GM21526 (cell line): ENCODE measurements at regions not wholly inside any gene's neighbourhood (a gene's known extent, or its start where the extent isn't known, plus 50 kb on each side); places are given as distances from the start of the nearest gene placed in this dataset.
A peak's percentile ranks its signal among the peaks of the same experiment; 100 is the strongest.

Source experiments
- ATAC-seq: cut with Tn5 transposase; IDR thresholded peaks from one replicate; pipeline ENCODE4 v1.9.1; 2021; ENCODE audit warnings: moderate library complexity; ENCODE audit not compliant: unreplicated experiment, low FRiP score

DNA sequence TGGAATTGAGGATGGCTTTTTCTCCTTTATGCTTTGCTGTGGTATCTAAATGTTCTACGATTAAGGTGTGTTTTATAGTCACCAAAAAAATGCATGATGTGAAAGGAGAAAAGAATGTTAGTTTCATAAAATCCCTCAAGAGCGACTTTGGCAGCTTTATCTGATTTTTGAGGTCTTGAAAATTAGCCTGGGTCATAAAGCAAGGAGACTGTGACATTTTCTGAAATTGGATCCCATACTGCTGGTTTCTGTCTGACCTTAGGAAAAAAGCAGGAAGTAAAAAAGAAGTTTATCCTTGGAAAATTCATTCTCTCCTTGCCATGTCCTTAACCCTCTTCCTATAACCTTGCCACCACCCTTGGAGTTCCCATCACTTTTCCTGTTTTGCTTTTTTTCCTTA is 525.3 kb downstream of the CD83 start:
- no peak for ATAC-seq

GRCh38 chr6:14644381-14644780 is 526.8 kb downstream of the CD83 start:
- no peak for ATAC-seq

- no peak for ATAC-seq
Observed at GRCh38 chr6:14645221-14645620, 527.6 kb downstream of the CD83 start.

DNA sequence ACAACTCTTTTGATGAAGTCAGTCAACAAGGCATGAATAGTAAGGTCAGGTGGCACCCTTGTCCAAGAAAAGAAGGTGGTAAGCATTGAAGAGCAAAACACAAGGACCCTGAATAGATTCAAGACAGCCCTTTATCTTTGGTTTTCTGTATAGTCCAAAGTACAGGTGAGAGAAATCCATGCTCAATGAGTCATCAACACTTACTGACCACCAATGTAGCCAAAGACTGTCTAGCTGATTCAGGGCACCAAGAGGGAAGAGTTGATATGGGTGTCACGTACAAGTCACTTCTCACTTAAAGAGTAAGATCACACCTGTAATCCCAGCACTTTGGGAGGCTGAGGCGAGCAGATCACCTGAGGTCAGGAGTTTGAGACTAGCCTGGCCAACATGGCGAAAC is 528.3 kb downstream of the CD83 start:
- no peak for ATAC-seq

- no peak for ATAC-seq
Observed at GRCh38 chr6:14646371-14646770, 528.8 kb downstream of the CD83 start.

- no peak for ATAC-seq
Observed at GRCh38 chr6:14647357-14647756, 529.8 kb downstream of the CD83 start.

- no peak for ATAC-seq
Observed at GRCh38 chr6:14652536-14652935, 535.0 kb downstream of the CD83 start.

GRCh38 chr6:14655201-14656061 is 537.9 kb downstream of the CD83 start:
- ATAC-seq = no peak

- ATAC-seq = no peak
Observed at GRCh38 chr6:14656078-14656521, 538.5 kb downstream of the CD83 start.

- ATAC-seq = no peak
Observed at GRCh38 chr6:14656649-14657048, 539.1 kb downstream of the CD83 start.

DNA sequence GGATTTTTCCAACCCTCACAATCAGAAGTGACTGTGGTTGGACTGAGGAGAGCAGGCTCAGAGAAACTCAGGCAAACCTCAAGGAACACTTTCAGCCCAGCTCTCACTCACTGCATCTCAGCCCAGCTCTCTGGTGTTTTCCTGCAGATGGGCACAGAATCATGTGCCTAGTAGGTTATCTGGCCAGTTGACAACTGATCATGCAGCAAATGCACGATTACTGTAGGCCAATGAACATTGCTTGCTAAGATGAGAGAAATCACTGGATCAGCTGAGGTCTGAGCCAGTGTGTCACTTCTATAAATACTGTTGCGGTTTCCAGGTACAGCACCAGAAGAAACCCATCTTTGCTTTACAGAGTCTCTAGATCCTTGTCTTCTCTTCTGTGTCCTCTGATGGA is 540.5 kb downstream of the CD83 start:
- ATAC-seq = no peak

- no peak for ATAC-seq
Observed at GRCh38 chr6:14658886-14659561, 541.5 kb downstream of the CD83 start.

GRCh38 chr6:14659841-14660240 is 542.3 kb downstream of the CD83 start:
- ATAC-seq = no peak

DNA sequence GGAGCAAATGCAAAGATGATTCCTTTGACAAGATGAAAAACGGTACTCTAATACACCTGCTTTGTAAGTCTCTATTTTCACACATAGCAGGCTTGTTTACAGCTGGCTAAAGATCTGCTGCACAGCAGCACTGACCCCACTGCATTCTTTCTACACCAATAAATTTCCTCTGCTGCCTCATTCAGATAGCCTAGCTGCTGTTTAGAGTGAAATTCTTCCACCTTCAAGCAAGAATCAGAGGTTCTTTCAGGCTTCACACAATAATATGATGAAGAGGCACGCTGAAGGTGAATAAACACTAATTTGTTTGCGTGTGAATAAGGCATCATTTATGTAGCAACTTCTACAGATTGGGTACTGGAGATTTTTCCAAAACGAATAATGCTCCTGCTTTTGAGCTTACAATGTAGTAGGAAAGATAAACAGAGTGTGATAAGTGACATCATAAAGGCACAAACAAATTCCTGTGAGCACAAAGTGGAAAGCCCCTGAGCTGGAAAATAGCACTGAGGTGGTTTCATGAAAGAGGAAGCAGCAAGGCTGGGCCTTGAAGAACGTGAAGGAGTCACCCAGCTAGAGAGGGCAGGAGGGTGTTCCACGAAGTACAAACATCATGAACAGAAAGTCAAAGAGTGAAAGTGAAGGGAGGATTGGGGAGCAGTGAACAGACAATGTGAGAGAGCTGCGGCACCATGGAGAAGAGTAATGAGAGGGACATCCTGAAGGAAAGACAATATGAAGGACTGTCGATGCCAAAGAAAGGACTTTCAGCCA is 543.4 kb downstream of the CD83 start:
- peak; percentile 52 for ATAC-seq

DNA sequence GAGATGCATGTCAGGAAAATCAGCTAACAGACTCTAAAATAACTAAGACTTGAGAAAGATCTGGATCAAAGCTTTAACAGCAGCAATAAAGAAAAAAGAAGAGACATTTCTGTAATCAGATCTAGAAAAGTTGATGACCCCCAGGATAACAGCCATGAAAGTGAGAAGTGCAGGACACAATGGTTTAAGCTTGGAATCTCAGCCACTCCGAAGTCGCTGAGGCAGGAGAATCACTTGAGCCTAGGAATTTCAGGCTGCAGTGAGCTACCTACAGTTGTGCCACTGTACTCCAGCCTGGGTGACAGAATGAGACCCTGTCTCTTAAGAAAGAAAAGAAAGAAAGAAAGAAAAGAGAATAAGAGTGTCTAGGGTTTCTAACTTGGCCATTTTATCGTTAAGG is 544.1 kb downstream of the CD83 start:
- ATAC-seq = no peak

DNA sequence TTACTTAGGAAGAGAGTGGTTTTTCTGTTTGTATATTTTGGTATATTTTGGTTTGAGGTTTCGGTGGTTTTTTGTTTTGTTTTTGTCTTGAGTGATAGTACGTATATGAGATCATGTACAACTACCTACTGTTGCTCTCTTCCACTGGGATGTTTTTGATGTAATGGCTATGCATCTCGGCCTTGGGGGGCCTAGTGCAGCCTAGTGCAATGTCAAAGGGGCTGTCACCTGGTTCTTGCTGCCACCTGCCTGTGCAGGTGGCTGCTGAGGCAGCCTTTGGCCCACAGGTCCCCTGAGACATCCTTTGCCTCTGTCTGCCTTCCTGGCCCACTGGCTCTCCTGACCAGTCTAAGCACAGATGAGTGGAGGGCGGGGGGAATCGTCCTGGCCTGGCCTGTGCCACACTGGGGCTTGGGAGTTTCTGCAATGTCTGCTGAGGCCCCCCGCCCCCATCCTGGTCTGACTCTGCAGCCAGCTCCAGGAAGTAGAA is 546.6 kb downstream of the CD83 start:
- ATAC-seq = no peak

DNA sequence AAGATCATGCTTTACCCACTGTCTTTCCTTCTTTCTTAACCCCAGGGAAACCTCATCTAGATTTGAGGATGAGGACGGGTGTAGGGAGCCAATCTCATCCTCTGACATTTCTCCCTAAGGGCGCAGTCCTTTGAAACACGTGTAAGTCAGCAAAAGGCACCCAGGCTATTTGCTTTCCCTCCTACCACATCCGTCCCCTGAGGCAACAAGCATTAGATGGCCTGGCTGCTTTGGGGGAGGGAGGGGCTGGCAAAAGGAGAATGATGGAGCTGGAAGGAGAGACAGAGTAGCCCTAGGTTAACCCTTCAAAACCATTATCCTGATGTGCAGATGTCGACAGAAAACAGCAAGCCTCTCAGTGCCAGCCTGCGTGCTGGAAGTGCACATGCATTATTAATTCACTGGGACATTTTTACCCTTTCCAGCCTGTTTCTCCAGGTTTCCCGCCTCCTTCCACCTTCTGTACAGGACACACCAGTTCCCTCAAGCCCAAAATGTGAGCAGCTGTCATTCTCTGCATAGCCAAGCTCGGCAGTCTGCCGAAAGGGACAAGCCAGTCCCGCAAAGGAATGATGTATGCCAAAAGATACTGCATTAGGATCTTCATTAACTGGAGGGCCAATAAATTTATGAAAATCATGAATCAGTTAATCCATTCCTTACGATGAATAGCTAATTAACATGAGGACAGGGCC is 547.2 kb downstream of the CD83 start:
- ATAC-seq = no peak

- no peak for ATAC-seq
Observed at GRCh38 chr6:14665827-14666724, 548.5 kb downstream of the CD83 start.

DNA sequence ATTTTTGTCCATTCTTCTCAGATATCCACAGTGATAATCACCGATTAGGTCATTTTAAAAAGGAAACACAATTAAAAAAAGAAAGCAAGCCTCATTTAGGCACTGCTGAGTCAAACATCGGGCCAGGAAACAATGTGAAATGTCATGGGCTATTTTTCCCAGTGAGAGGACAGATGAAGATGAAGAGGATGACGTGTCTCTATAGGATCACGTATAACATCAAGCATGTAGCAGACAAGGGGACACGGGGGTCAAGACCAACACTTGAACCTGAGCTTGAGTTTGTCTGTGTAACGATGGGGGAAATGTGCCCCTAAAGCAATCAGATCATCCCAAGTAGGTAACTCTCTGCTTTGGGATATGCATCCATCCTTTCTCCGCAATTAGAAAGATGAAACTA is 553.2 kb downstream of the CD83 start:
- ATAC-seq = no peak
